SK-N-MC (cell line): ENCODE measurements at regions not wholly inside any gene's neighbourhood (a gene's known extent, or its start where the extent isn't known, plus 50 kb on each side); places are given as distances from the start of the nearest gene placed in this dataset.

ENCODE experiments used
- EZH2 ChIP-seq: fragments of 200-600 bp; sonication (generic); IDR thresholded peaks from one replicate; pipeline ENCODE4 v1.6.1; 2017; ENCODE audit warnings: antibody characterized with exemption
- FOXP2 ChIP-seq: optimal IDR thresholded peaks from 2 replicates; pipeline ENCODE3; 2011; ENCODE audit warnings: mild to moderate bottlenecking, moderate library complexity; ENCODE audit not compliant: insufficient read depth; ENCODE audit errors: extremely low read length, control extremely low read depth
- POLR2AphosphoS5 ChIP-seq: IDR thresholded peaks from 2 replicates; pipeline ENCODE4 v1.6.1; 2012; ENCODE audit warnings: mild to moderate bottlenecking, low read depth, low read length, borderline replicate concordance

GRCh38 chr9:86751207-86751606 lies 196.1 kb downstream of the GAS1 start:
- TF ChIP-seq FOXP2, result no peak
- TF ChIP-seq EZH2, result no peak
- TF ChIP-seq POLR2AphosphoS5, result no peak
